ENCODE measurements at regions not wholly inside any gene's neighbourhood (a gene's known extent, or its start where the extent isn't known, plus 50 kb on each side); places are given as distances from the start of the nearest gene placed in this dataset.

- ATAC-seq: no peak
- FAIRE-seq: no peak
- Histone ChIP-seq H3K4me2 (no peak overlapping the region), H3K4me1 (no peaks in the 10 kb centered on the region), H3K27ac (no peak overlapping the region), H3K4me3 (no peak overlapping the region), H3K9me3 (no peaks in the 10 kb centered on the region)
- ChIA-PET CTCF (interaction anchor here (1.0 to 1.6 kb wide), 3 partner anchors 12 to 174 kb away, joined by 3 to 5 read pairs (median 4); no protein-coding TSS in a partner anchor), POLR2A (no interaction called here)
- DNase-seq (ENCODE audit: low read depth in 1 of 2, low spot score in 1 of 2): no peak
- no peak for TF ChIP-seq SMC3 (IDR thresholded peaks at IDR 0.05)
- TF ChIP-seq MAZ (IDR thresholded peaks at IDR 0.05; ENCODE audit: borderline replicate concordance, low read depth, low read length): no peak
- TF ChIP-seq MYC (IDR thresholded peaks at IDR 0.05; ENCODE audit: borderline replicate concordance, low read length): no peak
- TF ChIP-seq FOSL2 (IDR thresholded peaks at IDR 0.05): no peak
- no peak for TF ChIP-seq FOSL2 (CRISPR knock-in tag; IDR thresholded peaks at IDR 0.05)
- no peak for TF ChIP-seq BCL3 (IDR thresholded peaks at IDR 0.05)
- no peak for TF ChIP-seq MAFK (IDR thresholded peaks at IDR 0.05; ENCODE audit: partially characterized antibody)
- TF ChIP-seq NR3C1 (IDR thresholded peaks at IDR 0.05): no peak
- TF ChIP-seq BHLHE40 (IDR thresholded peaks at IDR 0.05; ENCODE audit: low read depth, low read length): no peak
- no peak for TF ChIP-seq KDM1A (IDR thresholded peaks at IDR 0.05; ENCODE audit: low read depth)
- no peak for TF ChIP-seq RCOR1 (IDR thresholded peaks at IDR 0.05; ENCODE audit: low read depth, low read length)
- TF ChIP-seq NPAS2 (CRISPR knock-in tag; IDR thresholded peaks at IDR 0.05; ENCODE audit: borderline replicate concordance): no peak
- TF ChIP-seq RARB (CRISPR knock-in tag; IDR thresholded peaks at IDR 0.05): no peak
- TF ChIP-seq TP53 (CRISPR knock-in tag; IDR thresholded peaks at IDR 0.05): no peak
- TF ChIP-seq CTCF (IDR thresholded peaks at IDR 0.05): no peak
- no peak for TF ChIP-seq FOXS1 (CRISPR knock-in tag; IDR thresholded peaks at IDR 0.05)
- no peak for TF ChIP-seq HEYL (CRISPR knock-in tag; IDR thresholded peaks at IDR 0.05)
- no peak for TF ChIP-seq POLR2AphosphoS2 (conservative IDR thresholded peaks at IDR 0.05; ENCODE audit: low read length)
Observed at GRCh38 chr2:172287190-172287589, 140.2 kb upstream of the ITGA6 start.

DNA sequence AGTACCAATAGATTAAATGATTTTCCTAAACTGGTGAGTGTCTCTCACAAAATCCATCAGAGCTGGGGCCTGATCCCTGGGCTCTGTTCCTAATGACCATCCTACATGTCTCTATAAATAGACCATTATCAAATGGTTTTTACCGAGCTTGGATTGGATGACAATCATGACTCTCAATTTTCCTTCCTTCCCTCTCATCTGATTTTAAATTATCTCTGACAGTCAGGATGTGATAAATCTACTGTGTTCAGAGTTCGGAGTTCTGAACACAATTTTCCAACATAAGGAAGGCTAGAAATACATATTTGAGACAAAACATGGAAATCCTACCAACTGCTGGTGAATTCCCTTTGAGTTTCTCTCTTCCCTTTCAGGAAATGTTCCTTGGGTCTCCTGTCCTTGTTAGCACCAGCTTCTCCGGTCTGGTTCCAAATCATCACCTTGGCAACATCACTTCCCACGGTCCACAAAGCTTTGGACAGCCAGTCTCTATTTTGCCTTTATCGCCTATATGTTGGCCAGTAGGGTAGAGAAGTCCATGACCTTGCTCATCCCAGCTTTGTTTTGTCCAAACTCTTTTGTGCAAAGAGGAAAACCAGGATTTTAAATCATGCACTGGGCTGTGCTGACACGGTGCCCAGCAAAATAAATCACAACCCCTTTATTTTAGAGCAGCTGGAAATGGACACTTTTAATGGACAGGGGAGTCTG lies 139.6 kb upstream of the ITGA6 start:
- DNase-seq (ENCODE audit: low read depth in 1 of 2, low spot score in 1 of 2) (no peak), ATAC-seq (no peak), FAIRE-seq (no peak)
- Histone ChIP-seq H3K9me3 (no peaks in the 10 kb centered on the region), H3K4me3 (no peak overlapping the region), H3K4me1 (no peaks in the 10 kb centered on the region), H3K4me2 (no peak overlapping the region), H3K27ac (no peak overlapping the region)
- TF ChIP-seq SMC3 (IDR thresholded peaks at IDR 0.05) (no peak), NR3C1 (IDR thresholded peaks at IDR 0.05) (no peak), ZFP36 (IDR thresholded peaks at IDR 0.05; ENCODE audit: borderline replicate concordance, partially characterized antibody) (no peak), TFCP2L1 (CRISPR knock-in tag; IDR thresholded peaks at IDR 0.05) (no peak), ESRRA (IDR thresholded peaks at IDR 0.05; ENCODE audit: borderline replicate concordance, low read length) (no peak)
- CTCF ChIA-PET: interaction anchor here (1.0 to 1.6 kb wide), 3 partner anchors 11 to 174 kb away, joined by 3 to 5 read pairs (median 4); no protein-coding TSS in a partner anchor
- POLR2A ChIA-PET: no interaction called here
- WGBS (ENCODE audit: missing lambda C conversion rate): 81% methylated on average over 6 of the region's 6 CpGs

DNA sequence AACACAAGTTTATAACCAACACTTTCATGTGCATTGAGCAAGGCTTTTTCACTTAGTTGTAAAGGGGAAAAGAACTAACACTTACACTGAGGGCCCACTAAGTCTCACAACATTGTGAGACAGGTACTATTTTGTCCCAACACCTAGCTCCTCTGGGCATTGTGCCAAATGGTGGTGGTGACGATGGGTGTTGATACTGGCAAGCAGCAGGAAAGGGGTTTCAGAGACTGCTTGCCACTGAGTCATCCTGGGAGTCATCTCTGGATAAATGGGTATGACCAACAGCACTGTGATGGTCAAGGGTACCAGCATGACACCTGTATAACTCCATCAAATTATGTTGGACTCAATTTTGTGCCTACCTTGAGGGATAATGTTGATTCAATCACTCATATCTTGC lies 138.8 kb upstream of the ITGA6 start:
- no peak for DNase-seq (ENCODE audit: low read depth in 1 of 2, low spot score in 1 of 2)
- Histone ChIP-seq H3K9me3 (no peaks in the 10 kb centered on the region), H3K4me2 (no peak overlapping the region), H3K4me3 (no peak overlapping the region), H3K4me1 (no peaks in the 10 kb centered on the region), H3K27ac (no peak overlapping the region)
- ChIA-PET POLR2A (no interaction called here), CTCF (no interaction called here)
- no peak for ATAC-seq
- whole genome bisulfite sequencing (ENCODE audit: missing lambda C conversion rate): 18% methylated on average over 1 of the region's 1 CpG
- FAIRE-seq: no peak
- TF ChIP-seq REST (IDR thresholded peaks at IDR 0.05) (no peak), CEBPB (IDR thresholded peaks at IDR 0.05) (no peak), TFCP2L1 (CRISPR knock-in tag; IDR thresholded peaks at IDR 0.05) (no peak), EHMT2 (IDR thresholded peaks at IDR 0.05; ENCODE audit: low read depth) (no peak), SREBF2 (IDR thresholded peaks at IDR 0.05) (no peak), RCOR1 (IDR thresholded peaks at IDR 0.05; ENCODE audit: low read depth, low read length) (no peak), EP300 (IDR thresholded peaks at IDR 0.05) (no peak), ATOH8 (CRISPR knock-in tag; IDR thresholded peaks at IDR 0.05; ENCODE audit: low read depth) (no peak), NR3C1 (IDR thresholded peaks at IDR 0.05) (no peak), PHF8 (IDR thresholded peaks at IDR 0.05; ENCODE audit: borderline replicate concordance, low read depth) (no peak), GATA3 (IDR thresholded peaks at IDR 0.05; ENCODE audit: borderline replicate concordance) (no peak)

Measured in A549 (cell line).